DMS79 (cell line): ENCODE measurements at regions not wholly inside any gene's neighbourhood (a gene's known extent, or its start where the extent isn't known, plus 50 kb on each side); places are given as distances from the start of the nearest gene placed in this dataset.

Experiments
- DNase-seq: peaks from one replicate; lab custom pipeline; 2025; lab: John Stamatoyannopoulos, UW

DNA sequence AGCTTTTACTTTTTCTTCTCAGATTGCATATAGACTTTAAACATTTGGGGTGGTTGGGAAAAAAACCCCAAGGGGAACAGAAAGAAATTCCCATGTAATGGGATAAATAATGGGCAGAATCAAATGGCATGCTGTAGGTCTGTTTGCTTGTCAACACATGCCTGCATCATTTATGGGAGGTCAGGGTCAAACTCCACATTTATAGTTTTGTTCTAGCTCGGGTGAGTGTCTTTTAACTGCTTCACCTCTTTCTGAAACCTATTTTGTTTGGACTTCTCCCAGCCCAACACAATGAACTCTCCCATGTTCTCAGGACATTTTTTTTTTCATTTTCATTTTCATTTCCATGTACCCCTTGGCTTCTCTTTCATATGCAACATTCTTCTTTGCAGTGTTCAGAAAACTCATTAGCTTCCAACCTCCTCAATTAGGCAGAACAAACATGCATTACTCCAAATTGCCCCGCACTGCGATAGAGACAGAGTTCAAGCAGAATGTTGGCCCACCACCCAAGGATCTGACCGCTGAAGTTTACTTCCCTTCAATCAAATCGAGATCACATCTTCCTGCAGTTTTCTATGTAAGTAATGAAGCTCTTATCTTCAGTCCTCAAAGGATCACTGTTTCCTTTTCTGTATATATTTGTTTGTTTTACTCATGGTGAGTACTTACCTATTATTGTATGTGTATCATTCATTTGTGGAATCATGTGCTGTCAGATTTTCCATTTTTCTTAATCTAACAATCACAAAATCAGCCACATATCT is 354.6 kb downstream of the ZSWIM6 start:
- no peak for DNase-seq

DNA sequence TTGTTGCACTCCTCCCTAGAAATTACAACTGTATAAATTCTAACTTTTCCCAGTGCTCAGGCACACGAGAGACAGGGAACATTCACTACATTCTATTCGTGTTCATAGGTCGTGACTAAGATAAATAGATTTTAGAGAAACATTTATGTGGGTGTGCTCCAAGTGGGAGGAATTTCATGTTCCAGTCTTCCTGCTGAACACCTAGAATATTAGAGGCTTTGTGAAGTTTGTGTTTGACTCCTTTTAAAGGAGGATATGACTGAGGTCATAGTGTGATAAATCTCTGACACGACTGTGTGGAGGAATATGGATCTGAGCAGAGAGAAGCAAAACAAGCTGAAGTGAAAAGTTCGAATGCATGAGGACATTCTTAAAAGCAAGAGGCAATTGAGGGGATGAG is 355.3 kb downstream of the ZSWIM6 start:
- no peak for DNase-seq

DNA sequence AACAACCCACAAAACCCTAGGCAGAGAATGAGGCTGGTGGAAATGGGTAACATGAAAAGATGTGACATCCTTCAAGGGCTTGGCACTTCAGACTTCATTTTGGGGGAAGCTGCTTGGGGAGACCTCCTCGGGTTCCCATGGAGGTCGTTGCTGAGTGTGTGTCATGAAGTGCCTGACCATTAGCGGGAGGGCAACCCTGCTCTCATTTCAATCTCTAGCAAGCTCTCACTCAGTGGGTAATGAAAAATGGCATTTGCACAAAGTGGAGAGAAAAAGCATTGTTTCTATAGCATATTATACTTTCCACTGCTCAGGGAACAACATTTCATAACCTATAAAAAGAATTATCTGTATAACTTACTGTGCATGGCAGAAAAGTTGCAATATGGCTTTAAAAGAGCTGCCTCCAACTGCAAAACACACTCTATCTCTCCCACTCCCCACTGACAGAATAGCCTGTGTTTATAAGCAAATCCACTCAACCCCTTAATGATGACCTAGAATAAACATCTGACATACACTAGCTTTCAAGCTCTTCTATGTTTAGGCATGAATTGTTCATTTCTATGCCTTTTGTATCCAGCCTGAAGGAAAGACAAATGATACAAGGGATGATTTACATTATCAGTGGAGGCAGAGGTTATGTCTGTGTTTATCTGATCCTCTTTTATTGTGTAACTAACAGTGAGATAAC is 357.2 kb downstream of the ZSWIM6 start:
- no peak for DNase-seq

DNA sequence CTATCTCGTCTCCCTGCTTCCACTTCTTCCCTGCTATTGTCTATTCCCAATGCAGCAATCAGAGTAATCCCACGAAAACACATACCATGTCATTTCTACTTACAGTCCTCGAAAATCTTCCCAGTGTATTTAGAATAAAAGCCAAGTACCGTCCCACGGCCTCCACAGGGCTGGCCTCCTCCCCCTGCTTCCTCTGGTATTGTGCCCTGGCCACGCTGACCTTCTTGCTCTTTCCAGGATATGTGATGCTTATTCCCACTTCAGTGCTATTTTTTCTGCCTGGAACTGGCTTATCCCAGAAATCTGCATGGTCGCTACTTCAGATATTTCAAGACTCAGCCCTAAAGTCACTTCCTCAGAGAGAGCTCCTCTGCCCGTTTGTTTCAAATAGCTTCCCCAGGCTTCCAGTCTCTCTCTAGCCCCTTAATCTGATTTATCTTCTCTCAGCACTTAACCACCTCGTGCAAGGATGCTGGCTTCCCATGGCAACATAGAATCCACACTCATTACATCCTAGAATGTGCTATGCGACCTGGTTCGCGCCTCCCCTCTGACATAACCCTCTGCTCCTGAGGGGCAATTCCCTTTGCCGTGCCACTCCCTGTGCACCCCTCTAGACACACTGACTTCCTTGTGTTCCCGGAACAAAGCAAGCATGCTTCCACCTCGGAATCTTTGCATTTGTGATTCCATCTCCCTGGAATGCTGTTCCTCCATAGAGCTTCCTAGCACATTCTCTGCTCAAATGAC is 365.9 kb downstream of the ZSWIM6 start:
- DNase-seq, result no peak

DNA sequence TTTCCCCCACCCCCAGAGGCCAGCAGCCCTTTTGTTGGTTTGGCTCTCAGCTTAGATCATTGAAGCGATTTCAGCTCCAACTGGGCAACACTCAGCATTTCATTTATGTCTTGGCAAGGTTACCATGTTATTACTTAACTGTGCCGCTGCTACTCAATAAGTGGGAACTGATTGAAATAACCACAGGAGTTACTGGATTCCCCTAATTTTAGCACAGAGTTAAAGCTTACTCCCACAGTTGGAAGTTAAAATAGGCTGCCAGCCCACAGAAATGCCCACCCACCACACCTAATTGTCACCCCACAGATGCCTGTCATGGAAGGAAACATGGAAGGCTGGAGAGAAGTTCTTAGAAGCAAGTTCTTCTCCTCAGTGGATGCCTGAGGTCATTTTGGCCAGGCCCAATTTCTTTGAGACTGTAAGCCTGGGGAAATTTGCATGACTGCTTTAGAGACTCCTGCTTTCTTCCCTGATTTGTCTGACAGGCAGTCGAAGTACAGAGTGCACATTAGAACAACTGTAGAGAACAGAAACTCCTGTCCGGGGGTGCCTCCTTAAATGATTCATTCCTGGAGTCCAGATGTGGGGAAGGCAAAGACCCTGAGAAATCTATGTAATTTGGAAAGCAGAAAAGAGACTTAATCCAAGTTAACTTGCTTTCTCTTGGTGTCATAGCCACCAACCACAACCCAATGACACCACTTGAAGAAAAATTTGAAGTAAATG is 370.0 kb downstream of the ZSWIM6 start:
- DNase-seq, result no peak

DNA sequence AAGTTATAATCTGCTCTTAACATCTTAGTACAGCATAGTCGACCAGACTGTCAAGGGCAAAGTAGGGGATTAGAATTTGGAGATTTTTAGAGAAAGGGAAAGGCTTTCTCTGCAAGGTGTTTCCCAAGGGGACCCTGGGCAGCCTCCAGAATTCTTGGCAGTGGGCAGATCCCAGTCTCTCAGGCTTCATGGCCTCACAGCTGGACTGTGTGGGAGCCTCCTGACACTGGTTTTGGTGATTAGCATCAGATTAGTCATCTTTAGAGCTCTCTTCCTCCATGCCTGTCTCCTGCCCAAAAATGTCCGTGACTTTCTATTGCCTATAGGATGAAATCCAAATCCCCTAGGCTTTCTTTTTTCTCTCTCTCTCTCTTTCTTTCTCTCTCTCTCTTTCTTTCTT is 370.7 kb downstream of the ZSWIM6 start:
- no peak for DNase-seq

DNA sequence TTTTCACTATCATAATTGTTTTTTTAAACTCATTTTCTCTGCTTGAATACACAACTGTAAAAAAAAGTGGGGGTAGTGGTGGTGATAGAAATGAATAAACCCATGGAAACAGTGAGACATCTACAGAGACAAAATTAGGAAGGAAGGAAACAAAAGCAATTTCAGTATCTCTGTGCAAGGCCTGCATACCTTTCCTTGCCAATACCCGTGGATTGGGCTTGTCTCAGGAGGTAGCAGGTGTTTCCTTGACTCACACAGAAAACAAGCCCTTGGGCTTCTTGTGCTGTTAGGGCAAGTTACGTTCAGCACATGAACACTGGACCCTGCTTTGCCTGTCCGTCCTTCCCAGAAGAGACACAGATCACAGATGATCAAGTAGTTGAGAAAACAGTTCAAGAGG is 372.2 kb downstream of the ZSWIM6 start:
- DNase-seq, result no peak

DNA sequence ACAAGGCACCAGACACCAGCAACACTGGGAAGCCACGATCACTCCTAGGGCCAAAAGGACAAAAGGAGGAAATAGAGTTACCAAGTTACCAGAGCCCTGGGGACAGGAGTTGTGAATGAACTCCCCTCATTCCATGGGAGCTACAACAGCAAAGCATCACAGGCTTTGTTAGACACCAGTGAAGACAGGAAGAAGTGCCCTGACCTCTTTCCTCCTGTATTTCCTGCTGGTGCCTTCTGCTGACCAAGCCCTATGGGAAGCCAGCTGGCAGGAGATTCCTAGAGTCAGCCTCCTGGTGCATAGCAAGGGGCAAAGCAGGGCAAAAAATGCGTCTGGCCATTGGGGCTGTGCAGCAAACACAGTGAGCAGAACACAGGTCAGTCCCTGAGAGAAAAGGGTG is 374.7 kb downstream of the ZSWIM6 start:
- no peak for DNase-seq

DNA sequence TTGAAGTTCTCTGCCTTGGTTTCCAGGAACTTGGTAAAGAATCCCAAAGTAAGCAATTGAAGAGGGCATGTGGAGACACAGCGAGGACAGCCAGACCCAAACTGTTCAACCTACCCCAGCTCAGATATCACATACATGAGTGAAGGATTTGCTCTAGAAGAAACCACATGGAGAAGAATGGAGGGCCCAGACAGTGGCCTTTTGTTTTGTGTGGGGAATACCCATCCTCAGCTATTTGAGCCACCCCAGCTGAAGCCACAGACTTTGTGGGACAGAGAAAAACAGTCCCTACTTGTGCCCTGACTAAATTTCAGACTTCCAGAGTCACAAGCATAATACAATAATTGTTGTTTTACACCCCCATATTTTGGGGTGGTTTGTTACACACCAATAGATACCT is 387.1 kb downstream of the ZSWIM6 start:
- no peak for DNase-seq

DNA sequence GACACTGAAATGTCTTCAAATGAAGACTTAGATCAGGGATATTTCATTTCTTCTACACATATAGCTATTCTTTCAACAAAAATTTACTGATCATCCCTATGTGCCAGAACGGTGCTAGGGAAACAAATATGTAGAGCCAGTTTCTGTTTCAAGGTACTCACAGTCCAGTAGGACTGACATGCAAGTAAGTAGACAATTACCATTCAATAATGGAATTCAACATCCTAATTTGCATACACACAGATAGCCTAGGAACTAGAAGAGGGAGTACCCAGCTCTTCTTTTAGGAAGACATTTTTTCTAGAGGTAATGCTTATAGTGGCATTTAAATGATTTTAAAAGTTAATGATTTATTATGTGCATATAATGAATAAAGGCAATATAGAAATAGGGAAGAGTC is 388.8 kb downstream of the ZSWIM6 start:
- DNase-seq, result no peak

DNA sequence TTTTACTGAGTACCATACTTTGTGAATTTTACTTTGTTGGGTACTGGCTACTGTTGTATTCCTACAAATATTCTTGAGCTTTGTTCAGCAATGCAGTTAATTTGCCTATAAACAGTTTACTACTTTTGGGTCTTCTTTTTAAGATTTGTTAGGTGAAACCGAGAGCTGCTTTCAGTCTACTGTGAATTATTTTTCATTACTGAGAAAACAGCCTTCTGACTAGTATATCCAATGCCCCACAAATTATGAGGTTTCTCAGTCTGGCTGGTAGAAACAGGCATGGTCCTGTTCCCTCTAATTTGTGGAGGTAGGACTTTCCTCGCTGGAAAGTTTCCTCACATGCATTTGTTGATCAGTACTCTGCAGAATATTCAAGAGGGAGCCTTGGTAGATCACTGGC is 392.0 kb downstream of the ZSWIM6 start:
- DNase-seq, result no peak

DNA sequence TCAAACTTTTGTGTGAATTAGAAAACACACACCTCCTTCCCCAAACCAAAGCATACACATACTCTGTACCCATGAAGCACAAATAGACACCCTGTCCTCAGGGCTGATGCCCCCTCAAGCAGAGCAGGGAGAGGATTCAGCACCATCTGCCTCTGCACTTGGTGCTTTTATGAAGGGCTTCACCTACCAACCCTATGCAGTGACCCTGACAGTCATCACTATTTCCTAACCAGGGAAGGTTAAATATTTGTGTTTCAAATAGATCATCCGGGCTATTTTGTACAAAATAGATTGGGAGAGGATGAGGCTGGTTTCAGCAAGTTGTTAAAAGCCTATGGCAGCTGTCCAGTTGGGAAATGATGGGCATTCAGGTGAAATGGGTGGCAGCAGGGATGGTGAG is 396.2 kb downstream of the ZSWIM6 start:
- no peak for DNase-seq

DNA sequence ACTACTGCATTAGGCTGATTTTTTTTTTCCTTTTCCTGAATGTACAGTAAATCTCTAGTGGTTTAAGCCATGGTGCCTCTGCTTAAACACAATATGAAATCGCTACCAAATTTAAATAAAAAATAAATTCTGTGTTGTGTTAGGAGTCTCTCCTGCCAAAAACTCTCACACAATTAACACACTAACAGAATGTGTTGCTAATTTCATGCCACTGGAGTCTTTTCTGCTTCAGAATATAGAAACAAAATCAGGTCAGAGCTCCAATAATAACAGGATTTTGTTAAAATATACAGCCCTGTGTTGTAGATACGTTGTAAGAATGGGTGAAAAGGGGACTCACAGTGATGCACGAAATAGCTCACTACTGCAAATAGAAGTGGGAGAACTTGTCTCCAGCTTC is 398.8 kb downstream of the ZSWIM6 start:
- no peak for DNase-seq

DNA sequence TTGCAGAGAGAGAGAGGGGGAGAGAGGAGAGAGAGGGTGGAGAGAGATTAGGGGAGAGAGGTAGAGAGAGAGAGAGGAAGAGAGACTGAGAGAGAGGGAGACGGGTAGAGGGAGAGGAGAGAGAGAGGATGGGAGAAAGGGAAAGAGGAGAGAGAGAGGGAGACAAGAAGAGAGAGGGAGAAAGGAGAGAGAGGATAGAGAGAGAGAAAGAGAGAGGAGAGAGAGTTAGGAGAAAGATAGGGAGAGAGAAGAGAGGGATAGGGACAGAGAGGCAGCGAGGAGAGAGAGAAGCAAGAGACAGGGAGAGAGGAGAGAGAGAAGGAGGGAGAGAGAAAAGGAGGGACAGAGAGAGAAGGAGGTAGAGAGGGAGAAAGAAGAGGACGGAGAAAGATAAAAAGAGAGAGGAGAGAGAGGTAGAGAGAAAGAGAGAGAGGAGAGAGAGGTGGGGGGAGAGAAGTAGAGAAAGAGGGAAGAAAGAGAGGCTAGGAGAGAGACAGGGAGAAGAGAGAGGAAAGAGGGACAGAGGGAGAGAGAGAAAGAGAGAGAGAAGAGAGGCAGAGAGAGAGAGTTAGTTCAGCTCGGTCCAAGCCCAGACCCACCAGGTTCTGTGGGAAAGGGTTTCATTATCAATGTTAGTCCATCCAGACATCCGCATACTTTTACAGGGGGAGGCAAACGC is 399.3 kb downstream of the ZSWIM6 start:
- no peak for DNase-seq

DNA sequence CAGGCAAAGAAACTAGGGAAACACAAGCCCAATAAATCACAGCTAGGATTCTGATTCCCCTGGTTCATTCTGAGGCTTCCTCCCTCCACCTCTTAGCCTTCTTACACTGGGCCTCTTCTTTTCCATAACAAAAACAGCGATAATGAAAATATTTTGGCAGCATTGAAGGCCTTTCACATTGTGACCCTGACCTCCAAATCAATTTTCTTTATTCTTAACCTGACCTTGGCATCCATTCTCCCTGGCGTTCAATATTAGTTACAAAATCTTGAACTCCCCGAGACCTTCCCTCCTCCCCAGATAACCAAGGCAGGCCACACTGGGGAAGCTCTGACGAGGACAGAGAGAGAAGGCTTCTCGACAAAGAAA is 399.9 kb downstream of the ZSWIM6 start:
- no peak for DNase-seq

DNA sequence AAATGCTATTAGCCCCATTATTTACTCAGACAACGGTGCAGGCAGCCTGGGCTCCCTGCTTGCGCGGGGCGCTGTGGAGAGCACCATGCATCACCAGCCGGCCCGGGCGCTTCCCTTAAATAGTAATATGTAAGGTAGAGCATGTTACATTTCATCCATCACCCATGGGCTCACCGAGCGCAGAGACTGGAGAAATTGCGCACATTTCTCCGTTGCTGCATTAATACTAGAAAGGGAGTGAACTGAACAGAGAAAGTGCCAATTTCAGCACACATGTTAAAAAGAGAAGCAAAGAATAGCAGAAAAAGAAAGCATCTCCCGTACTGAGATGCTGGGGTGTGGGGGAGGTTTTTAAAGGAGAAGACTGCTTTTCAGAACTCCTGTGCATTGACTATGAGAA is 400.3 kb downstream of the ZSWIM6 start:
- no peak for DNase-seq

DNA sequence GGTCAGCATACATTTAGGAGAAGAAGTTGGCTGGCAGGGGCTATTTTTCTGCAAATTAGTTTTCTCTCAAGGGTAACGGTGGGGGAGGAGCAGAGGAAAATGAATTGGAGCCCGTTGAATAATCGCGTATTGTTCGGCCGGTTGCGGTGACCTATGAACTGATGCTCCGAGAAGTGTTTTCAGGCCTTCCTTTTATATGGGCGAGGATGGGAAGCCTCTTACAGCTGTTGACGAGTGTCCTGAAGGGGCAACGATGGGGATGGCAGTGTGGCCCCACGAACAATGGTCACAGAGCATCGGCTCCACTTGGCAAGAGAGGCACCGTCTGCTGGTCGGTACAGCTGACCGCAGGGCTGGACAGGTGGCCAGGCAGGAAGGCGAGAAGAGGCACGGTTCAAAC is 400.7 kb downstream of the ZSWIM6 start:
- DNase-seq, result no peak

DNA sequence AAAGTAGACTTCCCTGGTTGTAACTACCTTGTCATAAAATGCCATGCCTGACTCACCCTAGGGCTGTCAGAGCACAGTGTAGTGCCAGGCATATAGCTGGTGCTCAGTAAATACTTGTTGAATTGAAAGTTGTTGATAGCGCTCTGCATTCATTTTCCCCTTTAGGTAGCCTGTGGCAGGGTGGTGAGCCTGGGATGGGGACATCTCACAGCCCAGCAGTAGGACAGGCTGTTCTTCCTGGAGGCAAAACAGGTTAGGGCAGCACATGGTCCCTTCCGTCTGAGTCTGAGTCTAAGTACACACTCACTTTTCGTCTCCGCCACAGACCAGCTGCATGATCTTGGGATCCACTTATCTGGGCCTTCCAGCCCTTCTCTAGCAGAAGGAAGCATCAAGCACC is 401.9 kb downstream of the ZSWIM6 start:
- no peak for DNase-seq

DNA sequence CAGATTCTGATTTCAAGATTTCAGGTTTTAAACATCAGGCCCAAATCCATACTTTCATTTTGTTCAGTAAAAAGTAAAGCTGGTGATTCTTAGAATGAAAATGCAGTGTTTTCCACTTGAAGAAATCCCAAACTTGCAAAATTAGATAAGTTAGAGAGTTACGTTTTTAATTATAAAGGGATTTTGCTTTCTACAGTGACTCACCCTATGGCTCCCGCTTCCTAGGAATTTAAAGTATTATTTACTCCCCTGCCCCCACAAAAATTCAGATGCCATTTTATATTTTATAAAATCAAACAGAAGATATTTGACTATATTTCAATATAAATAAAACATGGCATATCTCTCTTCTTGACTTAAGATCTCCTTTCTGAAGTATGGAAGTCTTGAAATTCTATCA is 402.9 kb downstream of the ZSWIM6 start:
- no peak for DNase-seq

DNA sequence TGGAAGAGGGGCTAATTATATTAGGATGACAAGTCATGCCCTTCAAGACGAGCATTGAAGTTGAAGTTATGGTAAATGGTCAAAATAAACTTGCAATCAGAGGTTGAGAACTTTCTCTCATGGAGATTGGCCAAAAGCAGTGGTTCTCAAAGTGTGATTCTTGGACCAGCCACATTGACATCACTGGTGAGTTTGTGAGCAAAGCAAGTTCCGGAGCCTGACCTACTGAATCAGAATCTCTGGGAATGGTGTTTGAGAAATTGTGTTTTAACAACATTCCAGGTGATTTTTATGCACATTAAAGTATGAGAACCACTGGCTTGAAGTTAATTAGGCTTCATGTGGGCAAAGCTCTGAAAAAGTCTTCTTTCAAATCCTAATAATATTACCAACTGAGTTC is 403.5 kb downstream of the ZSWIM6 start:
- no peak for DNase-seq

DNA sequence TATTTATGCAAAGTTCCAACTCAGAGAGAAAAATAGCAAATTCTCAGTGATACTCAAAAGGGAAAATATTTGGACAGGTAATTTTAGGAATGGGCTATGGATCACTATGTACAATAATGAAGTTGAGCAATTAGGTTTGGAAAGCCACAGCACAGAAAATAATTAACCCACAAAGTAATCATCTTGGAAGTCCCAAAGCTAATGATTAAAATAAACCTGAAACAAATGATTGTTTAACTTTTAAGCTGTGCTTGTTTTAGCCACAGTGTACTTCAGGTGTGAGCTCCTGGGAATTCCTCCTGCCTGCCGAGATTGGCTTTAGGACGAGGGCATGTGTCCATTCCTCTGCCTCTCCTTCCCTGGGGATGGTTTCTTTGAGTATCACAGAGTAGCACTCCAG is 403.9 kb downstream of the ZSWIM6 start:
- DNase-seq, result no peak
